IMR-90 (cell line): ENCODE measurements at regions not wholly inside any gene's neighbourhood (a gene's known extent, or its start where the extent isn't known, plus 50 kb on each side); places are given as distances from the start of the nearest gene placed in this dataset.
"Not testable (repeated sequence)": the region's sequence is repeated elsewhere in the genome, so short reads cannot be mapped to it uniquely, and the experiment has no call there.

Experiments
- ATAC-seq: fragments of 200-7000 bp; cut with Tn5 transposase; 2 replicates; pipeline ENCODE4 v1.9.1; 2020; ENCODE audit warnings: low read depth, mild to moderate bottlenecking, moderate library complexity
- BruUV-seq: library from RNA; stranded (reverse); fragments of 400-500 nt; replicated peaks from 2 replicates; lab custom pipeline; 2021; lab: Mats Ljungman, UMichigan
- CTCF ChIA-PET: fragments of 300-600 bp; formaldehyde crosslinking; extraction: SDS; loops from one replicate; lab custom pipeline; 2021; ENCODE audit warnings: antibody characterized with exemption; lab: Yijun Ruan, JAX
- POLR2A ChIA-PET: fragments of 300-600 bp; sonication (Branson Sonifier 250); formaldehyde crosslinking; loops from one replicate; lab custom pipeline; 2022; ENCODE audit warnings: antibody characterized with exemption; ENCODE audit not compliant: unreplicated experiment; lab: Charles Lee
- DNase-seq: peaks from one replicate; pipeline ENCODE4 v3.0.0; 2013
- H2AFZ ChIP-seq: replicated peaks from 2 replicates; pipeline ENCODE3; 2013; ENCODE audit warnings: low read length, mild to moderate bottlenecking; ENCODE audit not compliant: poor library complexity
- H2AK5ac ChIP-seq: 2 replicates; pipeline ENCODE4 v1.6.1; 2013; ENCODE audit warnings: low read depth, low read length, inconsistent platforms
- H2AK9ac ChIP-seq: replicated peaks from 2 replicates; pipeline ENCODE3; 2013; ENCODE audit warnings: mild to moderate bottlenecking, low read depth, low read length, moderate library complexity; ENCODE audit not compliant: poor library complexity
- H2BK120ac ChIP-seq: 2 replicates; pipeline ENCODE4 v1.6.1; 2013; ENCODE audit warnings: low read depth, low read length, inconsistent platforms
- H2BK15ac ChIP-seq: 3 replicates; pipeline ENCODE4 v1.6.1; 2013; ENCODE audit warnings: low read depth, low read length, inconsistent platforms
- H2BK20ac ChIP-seq: 2 replicates; pipeline ENCODE4 v1.6.1; 2013; ENCODE audit warnings: low read depth, mild to moderate bottlenecking, inconsistent platforms, low read length, moderate library complexity
- H2BK5ac ChIP-seq: 2 replicates; pipeline ENCODE4 v1.6.1; 2013; ENCODE audit warnings: mild to moderate bottlenecking, low read depth, low read length, inconsistent platforms; ENCODE audit not compliant: poor library complexity, severe bottlenecking
- H3K14ac ChIP-seq: replicated peaks from 2 replicates; pipeline ENCODE4 v1.6.1; 2013; ENCODE audit warnings: low read depth, low read length, inconsistent platforms
- H3K18ac ChIP-seq: 2 replicates; pipeline ENCODE4 v1.6.1; 2013; ENCODE audit warnings: low read depth, low read length, control low read depth
- H3K23ac ChIP-seq: 2 replicates; pipeline ENCODE4 v1.6.1; 2013; ENCODE audit warnings: low read depth, low read length, inconsistent platforms
- H3K27ac ChIP-seq: 2 replicates; pipeline ENCODE4 v1.5.1; 2013; ENCODE audit warnings: mild to moderate bottlenecking, control low read depth, low read length; ENCODE audit not compliant: insufficient read depth
- H3K27me3 ChIP-seq: 2 replicates; pipeline ENCODE4 v1.6.1; 2013; ENCODE audit warnings: low read length; ENCODE audit not compliant: control insufficient read depth, insufficient read depth
- H3K36me3 ChIP-seq: 2 replicates; pipeline ENCODE4 v1.6.1; 2013; ENCODE audit warnings: low read length, mixed read lengths; ENCODE audit not compliant: control insufficient read depth, insufficient read depth
- H3K4ac ChIP-seq: 2 replicates; pipeline ENCODE4 v1.6.1; 2013; ENCODE audit warnings: low read depth, low read length, inconsistent platforms
- H3K4me1 ChIP-seq: 2 replicates; pipeline ENCODE4 v1.6.1; 2013; ENCODE audit warnings: low read length, mixed read lengths; ENCODE audit not compliant: control insufficient read depth, insufficient read depth
- H3K4me2 ChIP-seq: 2 replicates; pipeline ENCODE4 v1.6.1; 2013; ENCODE audit warnings: low read depth, mild to moderate bottlenecking, control low read depth, low read length, moderate library complexity
- H3K4me3 ChIP-seq: 2 replicates; pipeline ENCODE4 v1.5.1; 2013; ENCODE audit warnings: low read depth, mild to moderate bottlenecking, control low read depth, low read length, moderate library complexity; ENCODE audit not compliant: insufficient read depth
- H3K56ac ChIP-seq: 2 replicates; pipeline ENCODE4 v1.6.1; 2013; ENCODE audit warnings: low read length, inconsistent platforms; ENCODE audit not compliant: insufficient read depth; ENCODE audit errors: extremely low read depth
- H3K79me1 ChIP-seq, 2 experiments: 2 replicates each; pipeline ENCODE4 v1.6.1; 2013; ENCODE audit warnings: low read length in 2 of 2, inconsistent platforms in 1 of 2, low read depth in 1 of 2
- H3K9ac ChIP-seq: 2 replicates; pipeline ENCODE4 v1.6.1; 2013; ENCODE audit warnings: low read depth, low read length, control low read depth
- H3K9me1 ChIP-seq: 2 replicates; pipeline ENCODE4 v1.6.1; 2013; ENCODE audit warnings: low read length, inconsistent platforms; ENCODE audit not compliant: insufficient read depth
- H3K9me3 ChIP-seq: 2 replicates; pipeline ENCODE4 v1.6.1; 2013; ENCODE audit warnings: low read length; ENCODE audit not compliant: control insufficient read depth, insufficient read depth
- H4K20me1 ChIP-seq: 2 replicates; pipeline ENCODE4 v1.6.1; 2013; ENCODE audit warnings: low read length, inconsistent platforms; ENCODE audit not compliant: insufficient read depth
- H4K5ac ChIP-seq: 2 replicates; pipeline ENCODE4 v1.6.1; 2013; ENCODE audit warnings: mild to moderate bottlenecking, low read depth, low read length, control low read depth
- H4K8ac ChIP-seq, 2 experiments: 2 replicates each; pipeline ENCODE4 v1.6.1; 2013; ENCODE audit warnings: low read depth in 2 of 2, low read length in 2 of 2, control low read depth in 1 of 2, inconsistent platforms in 1 of 2
- H4K91ac ChIP-seq: 2 replicates; pipeline ENCODE4 v1.6.1; 2013; ENCODE audit warnings: low read depth, low read length, inconsistent platforms; ENCODE audit not compliant: insufficient read depth
- WGBS, 2 experiments: methylation state at CpG; one replicate each; pipeline versions ENCODE4 v1.1.5 to v1.1.7; 2013; ENCODE audit warnings: missing lambda C conversion rate in 2 of 2; ENCODE audit not compliant: insufficient read length in 1 of 2; ENCODE audit errors: extremely low coverage in 2 of 2; 5-methylcytosine and 5-hydroxymethylcytosine counted together
- dilution Hi-C: fragments of 300-500 bp; cut with HindIII; formaldehyde crosslinking; loops from one replicate; pipeline ENCODE4 v1.14.3; 2018; ENCODE audit warnings: low sequenced_read_pairs; ENCODE audit not compliant: unreplicated experiment
- in situ Hi-C: fragments of 300-500 bp; cut with MboI; formaldehyde crosslinking; loops from 3 replicates; pipeline ENCODE4 v1.14.3; 2019; ENCODE audit warnings: low sequenced_read_pairs, inconsistent platforms, mixed read lengths
- intact Hi-C: fragments of 100-400 bp; cut with micrococcal nuclease; formaldehyde crosslinking; loops from 2 replicates; pipeline ENCODE4 v1.10.0; 2022

DNA sequence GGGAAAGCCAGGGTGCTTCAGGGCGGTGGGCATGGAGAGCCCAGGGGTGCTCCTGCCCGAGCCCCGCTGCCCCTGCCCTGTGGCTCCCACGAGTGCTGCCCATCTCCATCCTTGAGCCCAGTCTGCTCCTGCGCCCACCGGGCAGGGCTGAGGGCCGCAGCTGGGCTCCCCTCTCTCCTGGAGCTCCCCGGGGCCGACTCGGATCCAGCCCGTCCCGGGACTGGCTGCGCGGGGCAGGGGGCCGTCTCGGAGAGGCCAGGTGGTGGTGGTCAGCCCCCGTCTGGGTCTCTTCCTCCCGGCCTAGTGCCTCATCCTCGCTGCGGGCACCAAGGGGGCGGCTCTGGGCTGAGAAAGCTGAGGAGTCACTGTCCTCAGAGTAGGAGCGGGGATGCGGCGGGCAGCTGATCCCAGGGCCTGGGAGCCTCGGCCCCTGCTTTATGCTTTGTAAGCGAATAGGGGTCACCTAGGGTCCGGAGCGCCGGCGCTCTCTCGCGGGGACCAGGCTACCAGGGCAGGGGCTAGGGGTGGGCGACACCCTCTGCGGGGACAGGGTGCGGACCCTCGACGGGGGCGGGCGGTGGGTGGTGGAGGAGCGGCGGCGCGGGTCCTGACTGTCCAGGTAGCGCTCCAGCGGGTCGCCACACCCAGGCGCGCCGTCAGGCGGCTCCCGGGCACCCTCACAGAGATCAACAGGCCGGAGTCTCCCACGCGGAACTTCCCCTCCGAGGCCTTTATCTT lies 63.3 kb upstream of the IGFBPL1 start:
- H3K4me3 ChIP-seq, H2BK20ac ChIP-seq, H4K8ac ChIP-seq, H3K9ac ChIP-seq, H2BK120ac ChIP-seq, H3K27ac ChIP-seq, H2AK9ac ChIP-seq, H3K4ac ChIP-seq, H3K9me3 ChIP-seq, H3K23ac ChIP-seq, in situ Hi-C loops, intact Hi-C loops, H4K91ac ChIP-seq, BruUV-seq, DNase-seq, ATAC-seq, H3K18ac ChIP-seq, H3K36me3 ChIP-seq, dilution Hi-C loops, H3K27me3 ChIP-seq, H2AFZ ChIP-seq, H4K20me1 ChIP-seq, H3K4me2 ChIP-seq, H3K14ac ChIP-seq, H4K5ac ChIP-seq, CTCF ChIA-PET, H2AK5ac ChIP-seq, POLR2A ChIA-PET, H2BK5ac ChIP-seq, H3K56ac ChIP-seq, H3K4me1 ChIP-seq, H2BK15ac ChIP-seq, H3K9me1 ChIP-seq, H3K79me1 ChIP-seq: not testable (repeated sequence)
- WGBS, 2 experiments = 69% methylated on average over 33 of the region's 55 CpGs; no CpG with 5 or more reads in 1 of the 2 experiments
